ENCODE measurements at regions not wholly inside any gene's neighbourhood (a gene's known extent, or its start where the extent isn't known, plus 50 kb on each side); places are given as distances from the start of the nearest gene placed in this dataset.

GRCh38 chr2:234789556-234790325 is 162.1 kb upstream of the SH3BP4 start:
- TF ChIP-seq CTCF (IDR thresholded peaks at IDR 0.05) (no peak), POLR2A (IDR thresholded peaks at IDR 0.05) (no peak), POLR2AphosphoS5 (IDR thresholded peaks at IDR 0.05; ENCODE audit: insufficient read depth in 1 of 2, low read depth in 1 of 2) (no peak)

All from vagina (tissue), 2 donors.